IMR-90 (cell line): ENCODE measurements at regions not wholly inside any gene's neighbourhood (a gene's known extent, or its start where the extent isn't known, plus 50 kb on each side); places are given as distances from the start of the nearest gene placed in this dataset.

Source experiments
- ATAC-seq: fragments of 200-7000 bp; cut with Tn5 transposase; 2 replicates; pipeline ENCODE4 v1.9.1; 2020; ENCODE audit warnings: low read depth, mild to moderate bottlenecking, moderate library complexity
- BruUV-seq: library from RNA; stranded (reverse); fragments of 400-500 nt; replicated peaks from 2 replicates; lab custom pipeline; 2021; lab: Mats Ljungman, UMichigan
- CTCF ChIA-PET: fragments of 300-600 bp; formaldehyde crosslinking; extraction: SDS; loops from one replicate; lab custom pipeline; 2021; ENCODE audit warnings: antibody characterized with exemption; lab: Yijun Ruan, JAX
- POLR2A ChIA-PET: fragments of 300-600 bp; sonication (Branson Sonifier 250); formaldehyde crosslinking; loops from one replicate; lab custom pipeline; 2022; ENCODE audit warnings: antibody characterized with exemption; ENCODE audit not compliant: unreplicated experiment; lab: Charles Lee
- DNase-seq: peaks from one replicate; pipeline ENCODE4 v3.0.0; 2013
- H2AFZ ChIP-seq: replicated peaks from 2 replicates; pipeline ENCODE3; 2013; ENCODE audit warnings: low read length, mild to moderate bottlenecking; ENCODE audit not compliant: poor library complexity
- H2AK5ac ChIP-seq: 2 replicates; pipeline ENCODE4 v1.6.1; 2013; ENCODE audit warnings: low read depth, low read length, inconsistent platforms
- H2AK9ac ChIP-seq: replicated peaks from 2 replicates; pipeline ENCODE3; 2013; ENCODE audit warnings: mild to moderate bottlenecking, low read depth, low read length, moderate library complexity; ENCODE audit not compliant: poor library complexity
- H2BK120ac ChIP-seq: 2 replicates; pipeline ENCODE4 v1.6.1; 2013; ENCODE audit warnings: low read depth, low read length, inconsistent platforms
- H2BK15ac ChIP-seq: 3 replicates; pipeline ENCODE4 v1.6.1; 2013; ENCODE audit warnings: low read depth, low read length, inconsistent platforms
- H2BK20ac ChIP-seq: 2 replicates; pipeline ENCODE4 v1.6.1; 2013; ENCODE audit warnings: low read depth, mild to moderate bottlenecking, inconsistent platforms, low read length, moderate library complexity
- H2BK5ac ChIP-seq: 2 replicates; pipeline ENCODE4 v1.6.1; 2013; ENCODE audit warnings: mild to moderate bottlenecking, low read depth, low read length, inconsistent platforms; ENCODE audit not compliant: poor library complexity, severe bottlenecking
- H3K14ac ChIP-seq: replicated peaks from 2 replicates; pipeline ENCODE4 v1.6.1; 2013; ENCODE audit warnings: low read depth, low read length, inconsistent platforms
- H3K18ac ChIP-seq: 2 replicates; pipeline ENCODE4 v1.6.1; 2013; ENCODE audit warnings: low read depth, low read length, control low read depth
- H3K23ac ChIP-seq: 2 replicates; pipeline ENCODE4 v1.6.1; 2013; ENCODE audit warnings: low read depth, low read length, inconsistent platforms
- H3K27ac ChIP-seq: 2 replicates; pipeline ENCODE4 v1.5.1; 2013; ENCODE audit warnings: mild to moderate bottlenecking, control low read depth, low read length; ENCODE audit not compliant: insufficient read depth
- H3K27me3 ChIP-seq: 2 replicates; pipeline ENCODE4 v1.6.1; 2013; ENCODE audit warnings: low read length; ENCODE audit not compliant: control insufficient read depth, insufficient read depth
- H3K36me3 ChIP-seq: 2 replicates; pipeline ENCODE4 v1.6.1; 2013; ENCODE audit warnings: low read length, mixed read lengths; ENCODE audit not compliant: control insufficient read depth, insufficient read depth
- H3K4ac ChIP-seq: 2 replicates; pipeline ENCODE4 v1.6.1; 2013; ENCODE audit warnings: low read depth, low read length, inconsistent platforms
- H3K4me1 ChIP-seq: 2 replicates; pipeline ENCODE4 v1.6.1; 2013; ENCODE audit warnings: low read length, mixed read lengths; ENCODE audit not compliant: control insufficient read depth, insufficient read depth
- H3K4me2 ChIP-seq: 2 replicates; pipeline ENCODE4 v1.6.1; 2013; ENCODE audit warnings: low read depth, mild to moderate bottlenecking, control low read depth, low read length, moderate library complexity
- H3K4me3 ChIP-seq: 2 replicates; pipeline ENCODE4 v1.5.1; 2013; ENCODE audit warnings: low read depth, mild to moderate bottlenecking, control low read depth, low read length, moderate library complexity; ENCODE audit not compliant: insufficient read depth
- H3K56ac ChIP-seq: 2 replicates; pipeline ENCODE4 v1.6.1; 2013; ENCODE audit warnings: low read length, inconsistent platforms; ENCODE audit not compliant: insufficient read depth; ENCODE audit errors: extremely low read depth
- H3K79me1 ChIP-seq, 2 experiments: 2 replicates each; pipeline ENCODE4 v1.6.1; 2013; ENCODE audit warnings: low read length in 2 of 2, inconsistent platforms in 1 of 2, low read depth in 1 of 2
- H3K9ac ChIP-seq: 2 replicates; pipeline ENCODE4 v1.6.1; 2013; ENCODE audit warnings: low read depth, low read length, control low read depth
- H3K9me1 ChIP-seq: 2 replicates; pipeline ENCODE4 v1.6.1; 2013; ENCODE audit warnings: low read length, inconsistent platforms; ENCODE audit not compliant: insufficient read depth
- H3K9me3 ChIP-seq: 2 replicates; pipeline ENCODE4 v1.6.1; 2013; ENCODE audit warnings: low read length; ENCODE audit not compliant: control insufficient read depth, insufficient read depth
- H4K20me1 ChIP-seq: 2 replicates; pipeline ENCODE4 v1.6.1; 2013; ENCODE audit warnings: low read length, inconsistent platforms; ENCODE audit not compliant: insufficient read depth
- H4K5ac ChIP-seq: 2 replicates; pipeline ENCODE4 v1.6.1; 2013; ENCODE audit warnings: mild to moderate bottlenecking, low read depth, low read length, control low read depth
- H4K8ac ChIP-seq, 2 experiments: 2 replicates each; pipeline ENCODE4 v1.6.1; 2013; ENCODE audit warnings: low read depth in 2 of 2, low read length in 2 of 2, control low read depth in 1 of 2, inconsistent platforms in 1 of 2
- H4K91ac ChIP-seq: 2 replicates; pipeline ENCODE4 v1.6.1; 2013; ENCODE audit warnings: low read depth, low read length, inconsistent platforms; ENCODE audit not compliant: insufficient read depth
- BHLHE40 ChIP-seq: fragments of 150-350 bp; IDR thresholded peaks from 2 replicates; pipeline ENCODE4 v1.6.1; 2016; ENCODE audit warnings: mild to moderate bottlenecking, low read depth, low read length
- CEBPB ChIP-seq: IDR thresholded peaks from 2 replicates; pipeline ENCODE4 v1.6.1; 2012; ENCODE audit warnings: low read depth, low read length, improper control_type of control experiment
- CHD1 ChIP-seq: IDR thresholded peaks from 2 replicates; pipeline ENCODE4 v1.6.1; 2012; ENCODE audit warnings: low read depth, low read length, improper control_type of control experiment
- CTCF ChIP-seq: conservative IDR thresholded peaks from 2 replicates; pipeline ENCODE4 v1.5.1; 2012; ENCODE audit warnings: mild to moderate bottlenecking, low read depth, low read length, improper control_type of control experiment
- ELK1 ChIP-seq: fragments of 150-350 bp; IDR thresholded peaks from 2 replicates; pipeline ENCODE4 v1.6.1; 2016; ENCODE audit warnings: low read depth, mild to moderate bottlenecking, low read length, moderate library complexity, borderline replicate concordance
- MAFK ChIP-seq: IDR thresholded peaks from 2 replicates; pipeline ENCODE4 v1.6.1; 2012; ENCODE audit warnings: low read depth, low read length, improper control_type of control experiment
- MAZ ChIP-seq: IDR thresholded peaks from 2 replicates; pipeline ENCODE4 v1.6.1; 2012; ENCODE audit warnings: low read depth, mild to moderate bottlenecking, low read length, improper control_type of control experiment, moderate library complexity, borderline replicate concordance
- MXI1 ChIP-seq: IDR thresholded peaks from 2 replicates; pipeline ENCODE4 v1.6.1; 2012; ENCODE audit warnings: low read depth, mild to moderate bottlenecking, low read length, moderate library complexity, borderline replicate concordance
- POLR2A ChIP-seq: IDR thresholded peaks from 2 replicates; pipeline ENCODE4 v1.6.1; 2012; ENCODE audit warnings: mild to moderate bottlenecking, low read depth, low read length
- RCOR1 ChIP-seq: IDR thresholded peaks from 2 replicates; pipeline ENCODE4 v1.6.1; 2012; ENCODE audit warnings: mild to moderate bottlenecking, low read length, improper control_type of control experiment; ENCODE audit not compliant: insufficient replicate concordance
- WGBS, 2 experiments: methylation state at CpG; one replicate each; pipeline versions ENCODE4 v1.1.5 to v1.1.7; 2013; ENCODE audit warnings: missing lambda C conversion rate in 2 of 2; ENCODE audit not compliant: insufficient read length in 1 of 2; ENCODE audit errors: extremely low coverage in 2 of 2; 5-methylcytosine and 5-hydroxymethylcytosine counted together
- dilution Hi-C: fragments of 300-500 bp; cut with HindIII; formaldehyde crosslinking; loops from one replicate; pipeline ENCODE4 v1.14.3; 2018; ENCODE audit warnings: low sequenced_read_pairs; ENCODE audit not compliant: unreplicated experiment
- in situ Hi-C: fragments of 300-500 bp; cut with MboI; formaldehyde crosslinking; loops from 3 replicates; pipeline ENCODE4 v1.14.3; 2019; ENCODE audit warnings: low sequenced_read_pairs, inconsistent platforms, mixed read lengths
- intact Hi-C: fragments of 100-400 bp; cut with micrococcal nuclease; formaldehyde crosslinking; loops from 2 replicates; pipeline ENCODE4 v1.10.0; 2022
- TF ChIP-seq, protein P1 (sequence below): fragments of 150-350 bp; IDR thresholded peaks from 2 replicates; pipeline ENCODE4 v1.6.1; 2017; ENCODE audit warnings: mild to moderate bottlenecking, antibody characterized with exemption, low read length, low read depth

GRCh38 chr2:5479265-5479928, 212.8 kb upstream of the SOX11 start:
- no peaks in the 10 kb centered on the region for H3K36me3 ChIP-seq
- dilution Hi-C loops (no loop called here), intact Hi-C loops (no loop called here), in situ Hi-C loops (no loop called here)
- ChIA-PET CTCF (no interaction called here), POLR2A (no interaction called here)
- no peak overlapping the region for H2BK15ac ChIP-seq
- H2BK120ac ChIP-seq: no peak overlapping the region
- no peaks in the 10 kb centered on the region for H4K20me1 ChIP-seq
- no peak overlapping the region for H3K27ac ChIP-seq
- H3K4me3 ChIP-seq: no peak overlapping the region
- H2BK20ac ChIP-seq: no peak overlapping the region
- no peak overlapping the region for H3K18ac ChIP-seq
- no peak overlapping the region for H3K4me2 ChIP-seq
- no peak for TF ChIP-seq MXI1
- TF ChIP-seq CEBPB: no peak
- TF ChIP-seq MAZ: no peak
- TF ChIP-seq MAFK: no peak
- TF ChIP-seq RCOR1: no peak
- no peak for TF ChIP-seq POLR2A
- no peak for TF ChIP-seq CHD1
- TF ChIP-seq ELK1: no peak
- TF ChIP-seq CTCF: no peak
- no peak for TF ChIP-seq BHLHE40
- TF ChIP-seq, protein P1, sequence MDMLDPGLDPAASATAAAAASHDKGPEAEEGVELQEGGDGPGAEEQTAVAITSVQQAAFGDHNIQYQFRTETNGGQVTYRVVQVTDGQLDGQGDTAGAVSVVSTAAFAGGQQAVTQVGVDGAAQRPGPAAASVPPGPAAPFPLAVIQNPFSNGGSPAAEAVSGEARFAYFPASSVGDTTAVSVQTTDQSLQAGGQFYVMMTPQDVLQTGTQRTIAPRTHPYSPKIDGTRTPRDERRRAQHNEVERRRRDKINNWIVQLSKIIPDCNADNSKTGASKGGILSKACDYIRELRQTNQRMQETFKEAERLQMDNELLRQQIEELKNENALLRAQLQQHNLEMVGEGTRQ: no peak
- no peak for DNase-seq
- H3K79me1 ChIP-seq: no peaks in the 10 kb centered on the region
- H3K9me1 ChIP-seq: no peaks in the 10 kb centered on the region
- no peaks in the 10 kb centered on the region for H3K4me1 ChIP-seq
- no peak overlapping the region for H2AK5ac ChIP-seq
- no peak overlapping the region for H2BK5ac ChIP-seq
- no peak for ATAC-seq
- H4K91ac ChIP-seq: no peak overlapping the region
- no peak overlapping the region for H3K14ac ChIP-seq
- H4K5ac ChIP-seq: no peak overlapping the region
- H3K9me3 ChIP-seq: peaks cover 5% of the 10 kb centered on the region; the same call in 1 of the 2 replicates
- no peak overlapping the region for H2AK9ac ChIP-seq
- H3K9ac ChIP-seq: no peak overlapping the region
- no peaks in the 10 kb centered on the region for H3K27me3 ChIP-seq
- no peak overlapping the region for H3K23ac ChIP-seq
- H3K4ac ChIP-seq: no peak overlapping the region
- no peak overlapping the region for H2AFZ ChIP-seq
- no peak overlapping the region for H4K8ac ChIP-seq
- no CpG with 5 or more reads among the region's 7 CpGs for WGBS, 2 experiments
- no peak overlapping the region for H3K56ac ChIP-seq
- BruUV-seq: no TSS peak
